ENCODE measurements at regions not wholly inside any gene's neighbourhood (a gene's known extent, or its start where the extent isn't known, plus 50 kb on each side); places are given as distances from the start of the nearest gene placed in this dataset.
"Not testable (repeated sequence)": the region's sequence is repeated elsewhere in the genome, so short reads cannot be mapped to it uniquely, and the experiment has no call there.

DNA sequence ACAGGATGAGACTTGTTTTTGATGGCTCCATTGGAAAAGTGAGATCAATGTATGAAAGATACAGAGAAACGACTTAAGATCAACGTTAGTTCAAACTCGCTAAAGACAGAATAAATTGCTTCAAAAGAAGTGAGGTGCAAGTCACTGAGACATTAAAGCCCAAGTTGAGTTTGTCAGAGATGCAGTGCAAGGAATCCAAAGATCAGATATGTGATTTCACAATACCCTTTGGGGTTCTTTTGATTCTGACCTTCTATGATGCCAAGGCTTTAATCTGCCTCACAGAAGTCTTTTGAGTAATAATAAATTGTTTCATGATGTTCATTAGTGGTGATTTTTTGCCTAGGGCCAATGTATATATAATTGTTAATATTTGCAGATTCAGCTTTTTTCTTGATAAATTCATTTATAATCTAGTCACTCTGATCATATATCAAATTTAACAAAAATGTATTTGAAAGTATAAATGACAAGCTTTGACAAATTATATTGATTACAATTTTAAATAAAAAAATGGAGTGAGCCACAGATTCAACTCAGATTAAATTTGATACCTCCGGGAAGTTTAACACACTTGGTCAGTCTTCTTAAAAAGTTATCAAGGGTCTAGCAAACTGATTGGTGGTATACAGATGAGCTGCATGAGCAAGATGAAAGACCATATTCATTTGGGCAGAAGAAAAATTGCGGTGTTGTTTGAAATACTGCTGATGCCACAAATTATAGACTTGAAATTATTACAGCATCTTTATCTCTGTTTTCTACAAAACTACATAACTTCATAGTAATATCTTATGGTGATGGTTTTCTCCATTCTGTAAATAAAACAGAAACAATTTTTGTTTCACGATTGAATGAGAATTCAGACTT, 144.8 kb upstream of the FAR2 start:
- DNase-seq, result no peak

DNA sequence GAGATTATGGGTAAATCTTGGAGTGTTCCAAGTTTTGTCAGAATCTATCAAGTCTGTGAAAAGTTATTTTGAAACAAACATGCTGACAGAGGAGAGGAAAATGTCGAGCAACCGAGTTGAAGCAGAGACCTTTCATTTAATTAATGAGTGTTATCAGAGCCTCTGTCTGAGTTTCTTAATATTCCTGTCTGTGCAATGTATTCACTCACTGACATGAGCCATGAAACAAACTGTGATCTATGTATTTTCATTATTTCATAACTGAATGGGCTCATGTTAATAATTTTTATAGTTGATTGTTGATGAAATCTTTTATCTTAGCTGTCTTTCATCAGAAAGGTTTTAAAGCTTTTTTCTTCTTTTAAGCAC, 144.2 kb upstream of the FAR2 start:
- no peak for DNase-seq

DNA sequence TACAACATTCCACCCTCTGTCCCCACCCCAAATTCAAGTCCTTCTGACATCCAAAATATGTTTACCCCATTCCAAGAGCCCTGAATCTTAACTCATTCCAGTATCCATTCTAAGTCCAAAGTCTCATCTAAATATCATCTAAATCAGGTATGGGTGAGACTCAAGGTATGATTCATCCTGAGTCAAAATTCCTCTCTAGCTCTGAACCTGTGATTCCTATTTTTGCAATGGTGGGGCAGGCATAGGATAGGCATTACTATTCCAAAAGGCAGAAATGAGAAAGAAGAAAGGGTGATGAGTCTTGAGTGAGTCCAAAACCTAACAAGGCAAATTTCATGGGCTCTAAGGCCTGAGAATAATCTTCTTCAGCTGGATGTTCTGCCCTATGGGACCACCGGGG, 140.3 kb upstream of the FAR2 start:
- DNase-seq, result no peak

DNA sequence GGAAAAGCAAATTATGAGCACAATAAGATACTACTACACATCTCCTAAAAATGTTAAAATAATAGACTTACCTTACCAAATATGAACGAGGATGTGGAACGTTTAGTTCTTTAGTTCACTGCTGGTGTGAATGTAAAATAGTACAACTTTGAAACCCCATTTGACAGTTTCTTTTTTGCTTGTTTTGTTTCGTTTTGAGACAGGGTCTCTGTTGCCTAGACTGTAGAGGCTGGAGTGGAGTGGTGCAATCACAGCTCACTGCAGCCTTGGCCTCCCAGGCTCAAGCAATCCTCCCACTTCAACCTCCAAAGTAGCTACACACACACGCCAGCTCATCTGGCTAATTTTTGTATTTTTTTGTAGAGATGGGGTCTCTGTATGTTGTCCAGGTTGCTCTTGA, 136.4 kb upstream of the FAR2 start:
- DNase-seq, result no peak

DNA sequence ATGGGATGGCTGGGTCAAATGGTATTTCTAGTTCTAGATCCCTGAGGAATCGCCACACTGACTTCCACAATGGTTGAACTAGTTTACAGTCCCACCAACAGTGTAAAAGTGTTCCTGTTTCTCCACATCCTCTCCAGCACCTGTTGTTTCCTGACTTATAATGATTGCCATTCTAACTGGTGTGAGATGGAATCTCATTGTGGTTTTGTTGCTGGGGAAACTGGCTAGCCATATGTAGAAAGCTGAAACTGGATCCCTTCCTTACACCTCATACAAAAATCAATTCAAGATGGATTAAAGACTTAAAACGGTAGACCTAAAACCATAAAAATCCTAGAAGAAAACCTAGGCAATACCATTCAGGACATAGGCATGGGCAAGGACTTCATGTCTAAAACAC, 131.5 kb upstream of the FAR2 start:
- DNase-seq, result not testable (repeated sequence)

DNA sequence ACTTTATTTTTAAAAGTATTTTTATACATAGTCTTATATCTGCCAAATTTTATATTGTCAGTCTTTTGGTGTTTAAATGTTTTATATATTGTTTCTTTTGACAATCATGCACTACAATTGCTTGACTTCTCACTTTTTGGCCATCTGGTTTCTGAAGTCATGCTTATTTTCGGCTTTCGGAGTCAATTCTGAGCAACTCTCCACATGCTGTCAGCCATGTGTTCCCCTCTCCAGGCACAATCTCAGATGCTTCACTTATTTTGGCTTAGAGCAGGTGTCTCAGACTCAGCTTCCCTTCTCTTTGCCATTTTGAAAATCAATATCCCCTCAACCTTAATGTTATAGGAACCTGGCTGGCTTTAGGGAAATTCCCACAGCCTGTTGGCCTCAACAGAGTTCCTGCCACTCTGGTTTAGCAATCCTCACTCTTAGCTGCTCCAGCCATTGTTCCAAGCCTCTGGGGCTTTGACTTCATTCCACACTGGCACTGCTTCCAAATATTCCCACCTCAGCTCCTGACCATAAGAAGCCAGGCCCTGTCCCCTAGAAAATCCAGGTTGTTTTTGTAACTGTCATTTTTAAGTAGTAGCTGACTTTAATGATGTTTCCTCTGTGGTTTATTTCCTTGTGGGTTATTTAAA, 125.5 kb upstream of the FAR2 start:
- DNase-seq, result no peak

DNA sequence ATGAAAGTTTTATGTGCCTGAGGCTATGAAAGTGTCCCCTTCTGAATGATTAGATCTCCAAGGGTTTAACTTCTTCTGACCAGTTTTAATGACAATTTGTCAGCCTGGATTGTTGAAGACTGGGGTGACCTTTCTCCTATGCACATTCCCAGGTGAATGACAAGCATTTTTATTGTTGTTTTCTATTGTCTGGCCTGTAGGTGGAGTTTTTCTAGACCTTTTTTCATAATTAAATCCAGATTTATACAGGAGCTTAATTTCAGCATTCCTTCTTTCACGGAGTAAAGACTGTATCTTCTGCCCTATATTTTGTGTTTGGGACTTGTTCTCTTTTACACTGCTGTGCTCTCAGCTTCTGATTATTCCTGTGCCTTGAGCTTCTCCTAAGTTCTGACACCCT, 125.0 kb upstream of the FAR2 start:
- no peak for DNase-seq

DNA sequence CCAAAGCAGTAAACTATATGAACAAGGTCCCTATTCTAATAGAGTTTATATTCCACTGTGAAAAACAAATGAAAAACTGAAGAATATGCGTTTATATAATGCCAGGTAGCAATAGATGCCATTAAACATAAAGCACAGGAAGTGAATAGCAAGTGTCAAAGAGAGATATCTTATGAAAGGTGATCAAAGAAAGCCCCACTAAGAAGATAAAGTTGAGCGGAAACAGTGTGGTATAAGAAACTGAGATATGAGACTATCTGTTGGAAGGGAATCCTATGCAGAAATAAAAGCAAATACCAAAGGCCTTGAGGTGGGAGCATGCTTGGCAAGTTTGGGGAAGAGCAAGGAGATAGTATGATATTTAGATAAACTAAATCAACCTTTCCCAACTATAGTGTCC, 123.1 kb upstream of the FAR2 start:
- DNase-seq, result no peak

DNA sequence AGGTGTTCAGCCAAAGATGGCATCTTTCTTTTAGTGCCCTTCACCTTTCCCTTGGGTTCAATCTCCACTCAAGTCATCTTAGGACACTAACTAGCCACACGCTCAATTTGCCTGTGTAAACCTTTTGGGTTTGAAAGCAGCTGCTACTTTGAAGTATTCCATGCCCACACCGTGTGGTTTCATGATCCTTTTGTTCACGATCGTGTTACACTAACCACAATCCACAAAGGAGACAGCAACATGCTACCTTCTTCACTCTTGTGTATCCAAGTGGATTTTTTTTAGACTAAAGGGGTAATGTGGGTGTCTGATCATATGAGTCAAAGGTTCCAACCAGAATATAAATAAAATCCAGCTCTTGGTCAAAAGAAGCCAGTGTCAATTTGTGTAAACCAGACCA, 122.7 kb upstream of the FAR2 start:
- no peak for DNase-seq

DNA sequence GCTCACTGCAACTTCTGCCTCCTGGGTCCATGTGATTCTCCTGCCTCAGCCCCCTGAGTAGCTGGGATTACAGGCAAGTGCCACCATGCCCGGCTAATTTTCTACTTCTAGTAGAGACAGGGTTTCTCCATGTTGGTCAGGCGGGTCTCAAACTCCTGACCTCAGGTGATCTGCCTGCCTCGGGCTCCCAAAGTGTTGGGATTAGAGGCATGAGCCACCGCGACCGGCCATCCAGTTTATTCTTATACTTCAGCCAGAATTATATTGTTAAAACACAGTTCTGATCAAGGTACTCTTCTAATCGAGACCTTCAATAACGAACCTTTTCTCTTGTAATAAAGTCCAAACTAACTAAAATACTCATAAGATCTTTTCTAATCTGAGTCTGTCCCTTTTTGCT, 119.6 kb upstream of the FAR2 start:
- DNase-seq, result not testable (repeated sequence)

DNA sequence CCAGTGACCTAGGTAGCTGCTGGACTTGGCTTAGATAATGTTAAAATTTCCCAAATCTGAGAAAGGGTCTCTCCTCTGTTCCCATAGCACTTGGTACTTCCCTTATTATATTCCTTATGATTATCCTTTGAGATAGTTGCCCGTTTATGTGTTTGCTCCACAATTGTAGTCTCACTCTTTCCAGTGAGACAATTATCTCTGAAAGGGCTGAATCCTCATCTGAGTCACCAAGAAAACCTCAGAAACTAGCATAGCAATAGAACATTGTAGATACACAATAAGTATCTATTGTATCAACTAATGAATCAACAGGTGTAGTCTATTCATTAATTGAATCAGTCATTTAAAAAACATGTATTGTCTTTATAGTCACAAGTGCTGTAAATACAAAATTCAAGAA, 119.1 kb upstream of the FAR2 start:
- DNase-seq, result no peak

DNA sequence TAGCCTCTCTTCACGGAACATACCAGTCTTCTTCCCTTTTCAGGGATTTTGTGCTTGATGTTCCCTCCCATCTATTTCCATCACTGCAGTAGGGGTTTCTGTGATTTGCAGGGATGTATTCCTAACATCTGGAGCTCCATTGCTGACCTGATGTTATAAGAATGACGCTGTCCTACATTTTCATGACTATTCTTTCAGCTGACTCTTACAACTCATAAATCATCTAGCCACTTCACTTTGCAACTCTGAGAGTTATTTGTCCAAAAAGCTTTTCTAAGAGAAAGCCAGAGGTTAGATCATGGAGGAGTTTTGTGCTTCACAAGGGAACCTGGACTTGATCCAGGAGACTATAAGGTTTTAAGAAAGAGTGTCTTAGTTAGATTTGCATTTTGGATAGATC, 116.6 kb upstream of the FAR2 start:
- DNase-seq, result no peak

DNA sequence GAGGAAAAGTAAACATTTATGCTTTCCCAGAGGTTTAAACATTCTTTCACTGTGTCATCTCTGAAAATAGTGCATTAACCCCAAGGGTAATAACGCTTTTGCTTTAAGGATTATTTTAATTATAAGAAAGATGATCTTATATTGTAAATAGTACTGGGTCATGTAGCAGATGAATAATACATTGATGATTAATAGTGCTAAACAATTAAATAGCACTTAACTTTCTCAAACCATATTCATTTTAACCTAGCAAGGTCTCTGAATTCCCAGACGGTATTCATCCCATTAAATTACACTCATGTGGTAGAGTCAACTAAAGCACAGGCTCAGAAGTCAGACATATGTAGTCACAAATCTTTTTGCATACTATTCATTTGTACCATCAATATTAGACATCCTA, 115.6 kb upstream of the FAR2 start:
- no peak for DNase-seq

DNA sequence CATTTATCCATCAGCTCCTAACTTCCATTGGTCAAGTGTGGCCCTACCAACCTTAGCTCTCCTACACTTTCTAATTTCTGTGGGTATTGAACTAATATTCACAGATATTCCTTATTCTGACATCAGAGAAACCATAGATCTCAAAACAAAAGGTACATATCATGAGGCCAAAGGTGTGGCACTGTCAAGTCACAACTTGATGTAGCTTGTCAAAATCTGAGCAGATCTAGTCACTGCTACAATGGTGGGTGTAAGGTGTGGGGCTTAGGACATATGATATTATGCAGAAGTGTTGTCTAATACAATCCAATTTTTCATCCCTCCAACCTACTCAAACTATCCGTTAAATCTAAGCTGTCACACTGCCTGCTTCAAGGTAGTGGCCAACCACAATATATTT, 114.0 kb upstream of the FAR2 start:
- no peak for DNase-seq

DNA sequence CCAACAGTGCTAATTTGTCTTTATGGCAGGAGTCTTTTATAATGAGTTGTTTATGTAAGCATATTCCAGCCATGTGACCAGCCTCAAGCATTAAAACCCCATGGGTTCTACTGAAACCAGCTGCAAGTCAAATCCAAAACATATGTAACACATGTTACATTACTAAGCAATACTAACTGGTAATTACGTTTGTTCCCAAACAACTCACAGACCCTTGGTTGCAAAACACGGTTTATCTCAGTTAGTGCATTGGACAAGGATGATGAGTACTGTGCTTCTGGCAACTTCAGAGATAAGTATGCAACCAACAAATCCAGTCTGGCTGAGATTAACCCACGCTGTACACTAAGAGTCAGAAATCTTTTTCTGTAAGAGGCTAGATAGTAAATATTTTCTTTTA, 110.1 kb upstream of the FAR2 start:
- DNase-seq, result no peak

DNA sequence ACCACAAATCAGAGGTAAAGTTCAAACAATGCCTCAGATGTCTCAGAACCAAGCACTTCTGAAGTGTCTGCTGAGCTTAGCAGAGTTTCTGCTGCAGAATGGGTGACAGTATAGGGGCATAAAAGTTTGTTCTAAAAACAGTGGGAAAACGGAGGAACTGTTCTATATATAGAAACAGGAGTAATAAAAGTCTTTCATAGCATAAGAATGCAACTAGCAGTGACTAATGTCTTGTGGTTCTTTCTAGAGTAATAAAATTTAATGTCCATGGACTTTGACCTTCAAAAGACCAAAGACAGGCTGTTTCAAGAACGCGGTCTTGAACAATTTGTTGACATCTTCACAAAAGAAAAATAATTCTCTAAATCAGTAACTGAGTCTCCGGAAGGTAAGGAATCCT, 107.5 kb upstream of the FAR2 start:
- DNase-seq, result no peak

DNA sequence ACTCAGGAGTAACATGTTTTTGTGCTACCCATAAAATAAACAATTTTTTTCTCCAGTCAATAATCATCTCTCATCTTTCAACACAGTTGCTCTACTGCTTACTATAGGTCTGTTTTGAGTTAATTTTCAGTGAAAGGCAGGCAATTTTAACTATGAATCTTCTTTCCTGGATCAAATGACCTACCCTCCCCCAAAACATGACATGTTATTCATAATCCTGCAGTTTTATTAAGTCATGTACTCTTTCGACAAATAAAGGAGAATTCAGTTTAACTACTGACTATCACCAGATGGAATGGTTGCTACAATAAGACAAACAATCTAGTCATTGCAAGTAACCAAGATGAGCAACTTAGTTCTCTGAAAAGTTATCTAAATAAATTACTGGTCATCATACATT, 106.0 kb upstream of the FAR2 start:
- no peak for DNase-seq

DNA sequence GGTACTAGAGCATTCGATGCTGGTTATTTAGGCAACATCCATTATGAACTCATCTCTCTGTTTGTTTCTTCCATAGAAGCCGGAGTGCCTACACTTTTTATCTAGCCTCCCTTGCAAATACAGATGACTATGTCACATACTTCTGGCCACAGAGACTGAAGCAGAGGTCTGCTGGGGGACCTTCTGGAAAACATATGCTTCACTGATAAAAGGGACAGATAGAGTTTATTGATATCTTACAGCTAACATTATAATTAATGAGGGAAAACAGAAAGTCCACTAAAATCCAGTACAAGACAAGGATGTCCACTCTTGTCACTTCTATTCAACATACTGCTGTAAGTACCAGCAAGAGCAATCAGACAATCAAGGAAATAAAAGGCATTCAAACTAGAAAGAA, 104.3 kb upstream of the FAR2 start:
- DNase-seq, result no peak

DNA sequence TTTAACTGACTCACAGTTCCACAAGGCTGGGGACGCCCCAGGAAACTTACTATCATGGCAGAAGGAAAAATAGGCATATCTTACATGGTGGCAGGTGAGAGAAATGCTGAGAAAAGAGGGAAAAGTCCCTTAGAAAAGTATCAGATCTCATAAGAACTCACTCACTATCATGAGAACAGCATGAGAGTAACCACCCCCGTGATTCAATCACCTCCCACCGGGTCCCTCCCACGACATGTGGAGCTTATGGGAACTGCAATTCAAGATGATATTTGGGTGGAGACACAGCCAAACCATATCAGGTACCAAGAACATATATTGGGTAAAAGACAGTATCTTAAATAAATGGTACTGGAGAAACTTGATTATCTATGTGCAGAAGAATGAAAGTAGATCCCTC, 100.3 kb upstream of the FAR2 start:
- DNase-seq, result no peak

DNA sequence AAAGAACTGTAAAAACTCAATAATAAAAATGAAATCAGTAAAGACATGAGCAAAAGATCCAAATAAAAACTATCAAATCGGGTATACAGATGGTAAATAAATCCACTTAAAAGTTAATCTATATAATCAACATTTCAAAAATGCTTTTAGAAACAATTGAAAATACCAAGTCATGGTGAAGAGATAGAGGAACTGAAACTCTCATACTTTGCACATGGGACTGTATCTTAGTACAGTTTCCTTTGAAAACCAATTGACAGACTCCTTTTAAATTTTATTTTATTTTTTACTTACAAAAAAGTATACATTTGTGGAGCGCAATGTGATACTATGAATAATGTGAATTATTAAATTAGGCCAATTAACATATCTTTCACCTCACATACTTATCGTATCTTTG, 98.6 kb upstream of the FAR2 start:
- no peak for DNase-seq

DNA sequence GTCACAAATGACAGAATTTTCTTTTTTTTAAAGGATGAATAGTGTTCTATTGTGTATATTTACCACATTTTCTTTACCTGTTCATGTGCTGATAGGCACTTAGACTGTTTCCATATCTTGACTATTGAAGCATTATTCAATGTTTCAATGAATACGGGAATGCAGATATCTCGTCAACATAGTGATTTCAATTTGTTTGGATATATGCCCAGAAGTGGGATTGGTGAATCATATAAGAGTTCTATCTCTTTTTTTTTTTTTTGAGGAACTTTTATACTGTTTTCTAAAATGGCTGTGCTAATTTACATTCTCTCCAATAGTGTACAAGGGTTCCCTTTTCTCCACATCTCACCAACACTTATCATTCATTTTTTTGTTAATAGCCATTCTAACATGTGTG, 97.9 kb upstream of the FAR2 start:
- no peak for DNase-seq

DNA sequence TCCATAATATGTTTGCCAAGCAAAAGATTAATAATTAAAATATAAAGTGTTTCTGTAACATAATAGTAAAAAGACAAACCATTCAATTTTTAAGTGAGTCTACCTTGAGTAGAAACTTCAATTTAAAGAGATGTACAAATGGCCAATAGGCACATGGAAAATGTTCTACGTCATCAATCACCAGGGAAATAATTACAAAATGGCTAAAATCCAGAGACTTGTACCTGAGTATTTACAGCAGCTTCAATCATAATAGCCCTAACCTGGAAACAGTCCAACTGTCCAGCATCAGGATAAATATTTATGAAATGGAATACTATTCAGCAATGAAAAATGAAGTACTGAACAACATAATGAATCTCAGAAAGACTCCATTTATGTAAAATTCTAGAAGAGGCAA, 95.5 kb upstream of the FAR2 start:
- no peak for DNase-seq

DNA sequence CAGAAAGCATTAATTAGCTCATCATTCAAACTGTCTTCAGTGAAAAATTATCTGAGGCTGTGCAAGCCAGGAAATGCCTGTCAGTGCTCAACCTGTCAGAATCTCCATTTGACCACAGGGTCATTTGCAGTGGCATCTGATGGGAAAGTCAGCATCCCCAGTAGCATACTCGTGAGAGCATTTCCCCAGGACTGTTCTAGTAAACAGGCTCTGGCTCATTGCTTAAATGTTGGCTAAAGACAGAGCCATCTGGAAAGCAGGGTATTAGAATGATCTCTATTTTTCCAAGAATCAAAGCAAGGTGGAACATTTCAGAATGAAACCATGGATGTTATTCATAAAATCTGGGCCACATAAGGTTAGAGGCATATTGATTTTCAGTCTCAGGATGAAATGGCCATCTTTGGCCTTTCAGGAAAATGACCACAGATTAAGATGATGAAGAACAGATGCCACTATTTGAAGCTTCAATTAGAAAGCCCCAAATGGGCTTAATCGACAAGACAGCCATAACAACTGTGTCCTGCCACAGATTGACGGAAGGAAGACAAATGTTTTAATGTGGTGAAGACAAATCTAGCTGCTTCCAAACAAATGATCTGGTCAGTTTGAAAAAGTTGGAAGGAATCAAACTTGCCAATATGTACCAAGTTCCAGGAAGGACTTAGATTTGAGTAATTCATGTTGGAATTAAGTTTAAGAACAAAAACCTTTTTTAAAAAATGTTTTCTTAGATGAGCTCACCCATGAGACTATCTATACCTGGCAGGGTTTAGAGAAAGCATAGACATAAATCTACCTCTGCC, 94.0 kb upstream of the FAR2 start:
- no peak for DNase-seq

DNA sequence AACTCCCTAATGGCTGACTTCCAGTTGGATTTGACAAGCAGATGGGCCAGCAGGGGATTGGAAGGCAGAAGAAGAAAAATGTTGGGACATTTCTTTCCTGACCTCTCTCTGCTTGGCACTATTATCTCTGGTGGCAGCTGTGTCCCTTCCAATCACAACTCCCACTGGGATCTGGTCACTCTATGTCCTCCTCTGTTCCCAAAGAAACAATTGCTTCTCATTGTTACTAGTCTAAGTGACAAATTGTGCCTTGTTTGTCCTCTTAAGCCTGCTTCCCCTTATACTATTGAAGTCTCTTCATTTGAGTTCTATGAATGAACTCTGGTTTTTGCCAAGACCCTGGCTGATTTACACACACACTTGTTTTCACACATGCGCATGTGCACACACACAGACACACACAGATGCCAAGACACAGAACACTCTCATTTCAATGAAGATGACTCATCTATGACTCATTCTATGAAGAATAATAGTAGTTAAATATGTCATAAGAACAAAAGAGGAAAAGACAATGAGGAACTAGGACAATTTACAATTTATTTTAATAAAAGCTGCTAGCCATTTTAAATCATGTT, 83.0 kb upstream of the FAR2 start:
- no peak for DNase-seq

Data from NCI-H1092 treated with DMSO at 0.1 percent for 48 hours (cell line).